HUES6 (cell line): ENCODE measurements at regions not wholly inside any gene's neighbourhood (a gene's known extent, or its start where the extent isn't known, plus 50 kb on each side); places are given as distances from the start of the nearest gene placed in this dataset.

Source experiments
- H3K27ac ChIP-seq: 2 replicates; pipeline ENCODE4 v1.7.0; 2013; ENCODE audit warnings: low read depth, mild to moderate bottlenecking, low read length, inconsistent platforms
- H3K27me3 ChIP-seq: 2 replicates; pipeline ENCODE4 v1.6.1; 2013; ENCODE audit warnings: low read length; ENCODE audit not compliant: control insufficient read depth, insufficient read depth
- H3K36me3 ChIP-seq: 2 replicates; pipeline ENCODE4 v1.6.1; 2013; ENCODE audit warnings: low read length; ENCODE audit not compliant: control insufficient read depth, insufficient read depth
- H3K4me1 ChIP-seq: 2 replicates; pipeline ENCODE4 v1.6.1; 2013; ENCODE audit warnings: low read length; ENCODE audit not compliant: control insufficient read depth, insufficient read depth
- H3K4me3 ChIP-seq: 2 replicates; pipeline ENCODE4 v1.5.1; 2013; ENCODE audit warnings: low read depth, low read length
- H3K9ac ChIP-seq: one replicate; pipeline ENCODE4 v1.6.1; 2013; ENCODE audit warnings: mild to moderate bottlenecking, low read length
- H3K9me3 ChIP-seq: 2 replicates; pipeline ENCODE4 v1.6.1; 2013; ENCODE audit warnings: low read depth, low read length; ENCODE audit not compliant: control insufficient read depth, insufficient read depth

DNA sequence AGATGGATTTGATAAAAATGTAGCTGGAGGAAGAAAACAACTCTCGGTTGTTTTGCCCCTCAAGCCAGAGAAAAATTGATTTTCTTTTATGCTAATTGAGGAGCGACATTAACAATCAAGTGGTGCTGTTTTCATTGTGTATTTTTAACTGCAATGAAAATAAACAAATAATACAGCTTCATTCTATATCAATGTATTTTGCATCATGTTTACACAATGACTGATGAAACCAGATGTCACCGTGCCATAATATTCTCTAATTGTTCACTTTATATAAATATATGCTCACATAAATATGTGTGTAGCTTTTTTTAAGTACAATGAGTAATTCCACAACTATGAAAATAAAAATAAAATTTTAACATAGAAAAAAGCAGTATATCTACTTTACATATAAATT, 139.0 kb upstream of the PRDM9 start:
- no peak overlapping the region for H3K27ac ChIP-seq
- no peak overlapping the region for H3K9ac ChIP-seq

DNA sequence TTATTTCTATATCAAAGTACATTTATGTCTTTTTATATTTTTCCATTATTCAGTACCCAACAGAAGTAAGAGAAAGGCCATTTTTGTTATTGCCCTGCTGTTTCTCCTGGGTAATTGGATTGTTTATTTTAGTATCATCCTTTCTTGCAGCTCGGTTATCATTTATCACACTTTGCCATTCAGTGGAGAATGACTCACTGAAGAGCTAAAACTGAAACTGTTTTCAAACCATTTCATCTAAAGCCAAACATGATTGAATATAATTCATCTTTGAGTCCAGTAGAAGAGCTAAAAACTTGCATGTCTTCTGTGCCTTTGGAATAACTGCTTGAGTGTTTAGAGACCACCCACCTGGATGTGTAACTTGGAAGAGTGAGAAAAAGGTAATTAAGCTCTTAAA, 139.5 kb upstream of the PRDM9 start:
- Histone ChIP-seq H3K9me3 (peaks cover 6% of the 10 kb centered on the region; the same call in 1 of the 2 replicates), H3K27me3 (no peaks in the 10 kb centered on the region), H3K4me1 (no peaks in the 10 kb centered on the region), H3K4me3 (no peak overlapping the region), H3K36me3 (no peaks in the 10 kb centered on the region), H3K9ac (no peak overlapping the region), H3K27ac (no peak overlapping the region)

More for the DNA sequence above, 139.0 kb upstream of the PRDM9 start:
- Histone ChIP-seq H3K9me3 (peaks cover 3% of the 10 kb centered on the region; the same call in 1 of the 2 replicates), H3K36me3 (no peaks in the 10 kb centered on the region), H3K4me1 (no peaks in the 10 kb centered on the region), H3K4me3 (no peak overlapping the region), H3K27me3 (no peaks in the 10 kb centered on the region)

DNA sequence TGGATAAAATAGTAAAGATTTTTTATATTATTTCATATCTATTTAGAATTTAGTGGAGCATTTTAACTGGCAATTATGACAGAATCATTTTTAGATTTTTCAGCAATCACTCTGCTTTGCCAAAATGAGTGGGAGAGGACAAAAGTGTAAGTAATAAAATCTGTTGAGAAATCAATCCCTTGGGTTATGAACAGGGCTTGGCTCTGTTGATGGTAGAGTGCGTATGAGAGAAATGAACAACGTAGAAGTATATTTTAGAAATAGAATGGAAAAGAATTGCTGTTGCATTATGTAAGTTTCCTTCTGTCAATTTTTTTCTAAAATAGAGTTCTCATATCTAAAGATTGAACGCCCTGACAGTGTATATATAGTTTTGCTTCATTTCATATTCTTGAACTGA, 154.1 kb upstream of the PRDM9 start:
- H3K9me3 ChIP-seq: no peaks in the 10 kb centered on the region
- H3K27me3 ChIP-seq: no peaks in the 10 kb centered on the region
- H3K9ac ChIP-seq: no peak overlapping the region
- no peaks in the 10 kb centered on the region for H3K4me1 ChIP-seq
- H3K27ac ChIP-seq: no peak overlapping the region
- H3K36me3 ChIP-seq: no peaks in the 10 kb centered on the region
- no peak overlapping the region for H3K4me3 ChIP-seq

DNA sequence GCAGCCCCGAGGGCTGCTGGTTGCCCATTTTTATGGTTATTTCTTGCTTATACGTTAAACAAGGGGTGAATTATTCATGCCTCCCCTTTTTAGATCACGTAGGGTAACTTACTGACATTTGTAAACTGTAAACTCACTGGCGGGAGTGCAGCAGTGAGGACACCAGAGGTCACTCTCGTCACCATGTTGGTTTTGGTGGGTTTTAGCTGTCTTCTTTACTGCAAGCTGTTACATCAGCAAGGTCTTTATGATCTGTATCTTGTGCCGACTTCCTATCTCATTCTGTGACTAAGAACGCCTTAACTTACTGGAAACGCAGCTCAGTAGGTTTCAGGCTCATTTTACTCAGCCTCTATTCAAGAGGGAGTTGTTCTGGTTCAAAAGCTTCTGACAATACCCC, 155.0 kb upstream of the PRDM9 start:
- H3K4me1 ChIP-seq: no peaks in the 10 kb centered on the region
- H3K4me3 ChIP-seq: no peak overlapping the region
- no peak overlapping the region for H3K9ac ChIP-seq
- H3K9me3 ChIP-seq: no peaks in the 10 kb centered on the region
- H3K36me3 ChIP-seq: no peaks in the 10 kb centered on the region
- no peak overlapping the region for H3K27ac ChIP-seq
- no peaks in the 10 kb centered on the region for H3K27me3 ChIP-seq

DNA sequence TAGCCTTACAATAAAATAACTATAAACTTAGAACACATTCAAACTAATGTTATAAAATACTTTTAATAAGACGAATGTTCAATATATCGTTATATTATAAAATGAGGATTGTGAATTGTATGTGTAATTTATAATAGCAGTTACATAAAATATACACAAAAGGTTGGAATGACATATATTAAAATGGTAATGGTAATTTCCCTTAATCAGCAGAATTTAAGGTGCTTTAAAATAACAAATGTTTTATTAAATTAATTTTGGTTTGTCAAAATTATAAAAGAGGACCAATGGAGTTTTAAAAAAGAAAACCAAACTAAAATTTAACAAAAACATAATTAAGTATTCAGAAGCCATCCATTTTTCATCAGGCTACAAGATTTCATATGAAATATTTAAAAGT, 164.3 kb upstream of the PRDM9 start:
- H3K27me3 ChIP-seq: no peaks in the 10 kb centered on the region
- no peak overlapping the region for H3K27ac ChIP-seq
- no peaks in the 10 kb centered on the region for H3K9me3 ChIP-seq
- H3K4me3 ChIP-seq: no peak overlapping the region
- no peak overlapping the region for H3K9ac ChIP-seq
- no peaks in the 10 kb centered on the region for H3K4me1 ChIP-seq
- H3K36me3 ChIP-seq: no peaks in the 10 kb centered on the region

GRCh38 chr5:23332650-23333251, 174.7 kb upstream of the PRDM9 start:
- H3K27ac ChIP-seq: no peak overlapping the region
- H3K4me1 ChIP-seq: no peaks in the 10 kb centered on the region
- H3K9me3 ChIP-seq: no peaks in the 10 kb centered on the region
- no peak overlapping the region for H3K9ac ChIP-seq
- H3K36me3 ChIP-seq: no peaks in the 10 kb centered on the region
- no peaks in the 10 kb centered on the region for H3K27me3 ChIP-seq
- no peak overlapping the region for H3K4me3 ChIP-seq

DNA sequence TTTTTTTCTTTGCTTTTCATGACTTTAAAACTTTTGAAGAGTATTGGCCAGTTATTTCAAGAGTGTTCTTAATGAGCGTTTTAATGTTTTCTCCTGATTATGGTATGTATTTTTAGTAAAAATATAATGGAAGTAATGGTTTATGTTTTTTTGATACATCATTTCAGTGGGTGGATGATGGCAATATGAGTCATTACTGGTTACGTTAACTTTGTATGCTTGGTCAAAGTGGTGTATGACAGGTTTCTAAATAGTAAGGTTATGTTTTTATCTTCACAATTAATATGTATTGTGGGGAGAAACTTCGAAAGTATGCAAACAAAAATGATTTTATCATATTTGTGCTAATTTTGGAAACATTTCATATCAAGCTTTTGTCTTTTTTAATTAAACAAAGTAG, 176.7 kb upstream of the PRDM9 start:
- H3K9ac ChIP-seq: no peak overlapping the region
- no peaks in the 10 kb centered on the region for H3K4me1 ChIP-seq
- no peak overlapping the region for H3K27ac ChIP-seq
- H3K4me3 ChIP-seq: no peak overlapping the region
- no peaks in the 10 kb centered on the region for H3K27me3 ChIP-seq
- H3K9me3 ChIP-seq: no peaks in the 10 kb centered on the region
- no peaks in the 10 kb centered on the region for H3K36me3 ChIP-seq

DNA sequence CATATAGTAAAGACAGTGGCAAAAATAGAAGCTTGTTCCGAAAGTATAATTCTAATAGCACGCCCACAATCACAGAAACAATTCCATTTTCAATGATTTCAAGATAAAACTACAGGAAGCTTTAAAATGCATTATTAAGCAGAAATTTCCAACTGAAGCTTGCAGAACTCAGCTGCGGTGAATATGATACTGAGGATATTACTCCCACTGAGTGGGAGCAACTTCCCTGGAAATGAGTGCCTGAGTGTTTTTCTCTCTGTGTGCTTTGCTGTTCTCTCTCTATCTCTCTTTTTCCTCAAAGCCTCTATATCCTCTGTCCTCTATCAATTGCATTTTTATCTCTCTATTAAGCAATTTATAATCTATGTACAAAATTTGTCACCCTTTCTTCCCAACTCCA, 187.5 kb upstream of the PRDM9 start:
- no peaks in the 10 kb centered on the region for H3K27me3 ChIP-seq
- H3K4me1 ChIP-seq: peaks cover 10% of the 10 kb centered on the region; the same call in 1 of the 2 replicates
- H3K9me3 ChIP-seq: no peaks in the 10 kb centered on the region
- H3K36me3 ChIP-seq: no peaks in the 10 kb centered on the region
- no peak overlapping the region for H3K9ac ChIP-seq
- H3K4me3 ChIP-seq: no peak overlapping the region
- H3K27ac ChIP-seq: no peak overlapping the region

- H3K27ac ChIP-seq: no peak overlapping the region
- H3K27me3 ChIP-seq: no peaks in the 10 kb centered on the region
- no peak overlapping the region for H3K4me3 ChIP-seq
- H3K9me3 ChIP-seq: no peaks in the 10 kb centered on the region
- no peak overlapping the region for H3K9ac ChIP-seq
- H3K36me3 ChIP-seq: no peaks in the 10 kb centered on the region
- peaks cover 10% of the 10 kb centered on the region; the same call in 1 of the 2 replicates for H3K4me1 ChIP-seq
Measured at GRCh38 chr5:23318960-23319359, 188.4 kb upstream of the PRDM9 start.

GRCh38 chr5:23318166-23318565, 189.2 kb upstream of the PRDM9 start:
- Histone ChIP-seq H3K36me3 (no peaks in the 10 kb centered on the region), H3K9ac (no peak overlapping the region), H3K9me3 (no peaks in the 10 kb centered on the region; the same call in 1 of the 2 replicates), H3K4me1 (peaks cover 10% of the 10 kb centered on the region; the same call in 1 of the 2 replicates), H3K27me3 (no peaks in the 10 kb centered on the region), H3K4me3 (no peak overlapping the region), H3K27ac (no peak overlapping the region)

- H3K36me3 ChIP-seq: no peaks in the 10 kb centered on the region
- no peaks in the 10 kb centered on the region for H3K27me3 ChIP-seq
- H3K27ac ChIP-seq: no peak overlapping the region
- H3K9ac ChIP-seq: no peak overlapping the region
- H3K4me1 ChIP-seq: peaks cover 10% of the 10 kb centered on the region; the same call in 1 of the 2 replicates
- H3K9me3 ChIP-seq: no peaks in the 10 kb centered on the region; the same call in 1 of the 2 replicates
- no peak overlapping the region for H3K4me3 ChIP-seq
Measured at GRCh38 chr5:23316060-23316591, 191.3 kb upstream of the PRDM9 start.
